Tibial artery (tissue), 4 donors: ENCODE measurements at regions not wholly inside any gene's neighbourhood (a gene's known extent, or its start where the extent isn't known, plus 50 kb on each side); places are given as distances from the start of the nearest gene placed in this dataset.
"Not testable (repeated sequence)": the region's sequence is repeated elsewhere in the genome, so short reads cannot be mapped to it uniquely, and the experiment has no call there.

Source experiments
- DNase-seq, 2 donors: peaks; one replicate each; pipeline ENCODE4 v3.0.0-alpha.2; 2019
- H3K27ac ChIP-seq, 2 donors: fragments of 200-600 bp; sonication (generic) in 1 of 2; 1 replicate in 1 of 2; 2 replicates in 1 of 2; pipeline ENCODE4 v1.5.1; 2018 to 2019; ENCODE audit warnings: mild to moderate bottlenecking in 1 of 2
- H3K27me3 ChIP-seq, 2 donors: fragments of 200-600 bp; sonication (generic) in 1 of 2; one replicate each; pipeline versions ENCODE4 v1.5.1 to v1.6.0; 2016 to 2019
- H3K36me3 ChIP-seq, 3 donors: fragments of 200-600 bp; sonication (generic) in 2 of 3; one replicate each; pipeline ENCODE4 v1.5.1; 2016 to 2019; ENCODE audit warnings: mild to moderate bottlenecking in 2 of 3
- H3K4me1 ChIP-seq, 4 donors: fragments of 200-600 bp; sonication (generic) in 2 of 4; 1 replicate in 3 of 4; 2 replicates in 1 of 4; pipeline ENCODE4 v1.5.1; 2016 to 2019
- H3K4me3 ChIP-seq, 2 donors: fragments of 200-600 bp; sonication (generic) in 1 of 2; 1 replicate in 1 of 2; 2 replicates in 1 of 2; pipeline ENCODE4 v1.5.1; 2018 to 2019; ENCODE audit warnings: mild to moderate bottlenecking in 2 of 2
- H3K9me3 ChIP-seq, 3 donors: fragments of 200-600 bp; sonication (generic) in 1 of 3; one replicate each; pipeline ENCODE4 v1.5.1; 2016 to 2019
- intact Hi-C: fragments of 100-400 bp; cut with DNase I; formaldehyde crosslinking; loops from one replicate; pipeline ENCODE4 v1.15.0; 2023; ENCODE audit warnings: low total_unique reads
- TF ChIP-seq, protein P1 (sequence below), 2 experiments: fragments of 200-600 bp in 1 of 2; fragments of 450-650 bp in 1 of 2; IDR thresholded peaks; one replicate each; pipeline ENCODE4 v1.5.1; 2017 to 2019; ENCODE audit warnings: antibody characterized with exemption in 2 of 2, mild to moderate bottlenecking in 1 of 2, moderate library complexity in 1 of 2

DNA sequence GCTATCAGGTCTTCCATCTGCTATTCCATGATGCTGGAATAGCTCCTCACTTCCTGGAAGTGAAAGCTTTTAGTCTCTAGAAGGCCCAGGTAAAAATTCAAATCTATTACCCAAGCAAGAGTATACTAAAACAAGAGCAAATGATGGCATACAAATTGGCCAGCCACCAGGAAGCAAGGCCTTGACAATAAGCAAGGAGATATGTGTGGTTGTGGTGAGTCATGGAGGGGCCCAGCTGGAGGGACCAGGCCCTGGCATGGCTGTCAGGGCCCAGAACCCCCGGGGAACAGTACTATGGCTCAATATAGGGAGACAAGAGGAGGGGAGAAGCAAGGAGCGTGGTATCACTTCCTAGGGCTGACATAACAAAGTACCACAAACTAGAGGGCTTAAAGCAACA is 358.7 kb downstream of the RRAGC start:
- TF ChIP-seq, protein P1, sequence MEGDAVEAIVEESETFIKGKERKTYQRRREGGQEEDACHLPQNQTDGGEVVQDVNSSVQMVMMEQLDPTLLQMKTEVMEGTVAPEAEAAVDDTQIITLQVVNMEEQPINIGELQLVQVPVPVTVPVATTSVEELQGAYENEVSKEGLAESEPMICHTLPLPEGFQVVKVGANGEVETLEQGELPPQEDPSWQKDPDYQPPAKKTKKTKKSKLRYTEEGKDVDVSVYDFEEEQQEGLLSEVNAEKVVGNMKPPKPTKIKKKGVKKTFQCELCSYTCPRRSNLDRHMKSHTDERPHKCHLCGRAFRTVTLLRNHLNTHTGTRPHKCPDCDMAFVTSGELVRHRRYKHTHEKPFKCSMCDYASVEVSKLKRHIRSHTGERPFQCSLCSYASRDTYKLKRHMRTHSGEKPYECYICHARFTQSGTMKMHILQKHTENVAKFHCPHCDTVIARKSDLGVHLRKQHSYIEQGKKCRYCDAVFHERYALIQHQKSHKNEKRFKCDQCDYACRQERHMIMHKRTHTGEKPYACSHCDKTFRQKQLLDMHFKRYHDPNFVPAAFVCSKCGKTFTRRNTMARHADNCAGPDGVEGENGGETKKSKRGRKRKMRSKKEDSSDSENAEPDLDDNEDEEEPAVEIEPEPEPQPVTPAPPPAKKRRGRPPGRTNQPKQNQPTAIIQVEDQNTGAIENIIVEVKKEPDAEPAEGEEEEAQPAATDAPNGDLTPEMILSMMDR (IDR thresholded peaks at IDR 0.05), result no peak
- Histone ChIP-seq H3K36me3 (no peaks in the 10 kb centered on the region), H3K4me1 (no peaks in the 10 kb centered on the region), H3K27me3 (peaks cover 0 to 31% of the 10 kb centered on the region in 2 donors), H3K27ac (no peak overlapping the region), H3K9me3 (no peaks in the 10 kb centered on the region), H3K4me3 (no peak overlapping the region)
- intact Hi-C loops, result no loop called here
- no peak for DNase-seq

DNA sequence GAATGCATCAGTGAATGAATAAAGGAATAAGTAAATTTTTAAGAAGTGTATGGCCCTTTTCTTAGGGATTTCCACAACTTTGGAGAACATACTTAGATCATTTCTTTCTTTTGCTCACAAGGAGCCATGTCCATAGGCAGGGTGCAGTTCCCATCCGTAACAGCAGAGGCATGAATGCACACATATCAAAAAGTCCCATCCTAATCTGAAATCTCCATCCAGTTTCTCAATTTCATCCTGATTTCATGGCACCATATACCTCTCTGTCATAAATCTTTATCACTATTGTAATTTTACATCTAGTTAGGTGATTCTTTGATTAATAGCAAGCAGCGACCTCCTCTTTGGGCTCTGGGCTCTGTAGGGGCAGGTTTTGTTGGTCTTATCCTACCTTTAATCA is 359.2 kb downstream of the RRAGC start:
- DNase-seq, result no peak
- Histone ChIP-seq H3K4me3 (no peak overlapping the region), H3K27ac (no peak overlapping the region), H3K36me3 (no peaks in the 10 kb centered on the region), H3K27me3 (peaks cover 0 to 29% of the 10 kb centered on the region in 2 donors), H3K4me1 (no peaks in the 10 kb centered on the region), H3K9me3 (no peaks in the 10 kb centered on the region)
- TF ChIP-seq, protein P1 (IDR thresholded peaks at IDR 0.05), result no peak
- intact Hi-C loops, result no loop called here

DNA sequence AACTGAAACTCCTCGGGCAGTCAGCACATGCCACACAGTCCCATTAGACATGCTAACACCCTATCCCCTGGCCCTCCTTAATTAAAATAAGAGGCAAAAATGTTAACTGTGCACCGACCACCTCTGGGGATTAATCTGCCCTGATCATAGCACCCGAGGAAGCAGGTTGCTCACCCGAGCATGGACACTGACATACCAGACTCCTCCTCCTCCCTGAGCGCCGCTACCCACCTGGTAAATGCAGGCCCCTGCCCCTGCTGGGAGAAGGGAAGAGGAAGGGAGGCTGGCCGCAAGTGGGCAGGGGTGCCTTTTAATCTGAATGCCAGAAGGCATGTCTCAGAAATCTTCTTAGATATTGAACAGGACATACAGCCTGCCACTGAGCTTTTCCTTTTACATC is 360.9 kb downstream of the RRAGC start:
- Histone ChIP-seq H3K27me3 (peaks cover 0 to 22% of the 10 kb centered on the region in 2 donors), H3K36me3 (no peaks in the 10 kb centered on the region), H3K9me3 (no peaks in the 10 kb centered on the region), H3K27ac (no peak overlapping the region), H3K4me3 (no peak overlapping the region), H3K4me1 (no peaks in the 10 kb centered on the region)
- no peak for DNase-seq
- TF ChIP-seq, protein P1 (IDR thresholded peaks at IDR 0.05), result no peak
- intact Hi-C loops, result no loop called here

DNA sequence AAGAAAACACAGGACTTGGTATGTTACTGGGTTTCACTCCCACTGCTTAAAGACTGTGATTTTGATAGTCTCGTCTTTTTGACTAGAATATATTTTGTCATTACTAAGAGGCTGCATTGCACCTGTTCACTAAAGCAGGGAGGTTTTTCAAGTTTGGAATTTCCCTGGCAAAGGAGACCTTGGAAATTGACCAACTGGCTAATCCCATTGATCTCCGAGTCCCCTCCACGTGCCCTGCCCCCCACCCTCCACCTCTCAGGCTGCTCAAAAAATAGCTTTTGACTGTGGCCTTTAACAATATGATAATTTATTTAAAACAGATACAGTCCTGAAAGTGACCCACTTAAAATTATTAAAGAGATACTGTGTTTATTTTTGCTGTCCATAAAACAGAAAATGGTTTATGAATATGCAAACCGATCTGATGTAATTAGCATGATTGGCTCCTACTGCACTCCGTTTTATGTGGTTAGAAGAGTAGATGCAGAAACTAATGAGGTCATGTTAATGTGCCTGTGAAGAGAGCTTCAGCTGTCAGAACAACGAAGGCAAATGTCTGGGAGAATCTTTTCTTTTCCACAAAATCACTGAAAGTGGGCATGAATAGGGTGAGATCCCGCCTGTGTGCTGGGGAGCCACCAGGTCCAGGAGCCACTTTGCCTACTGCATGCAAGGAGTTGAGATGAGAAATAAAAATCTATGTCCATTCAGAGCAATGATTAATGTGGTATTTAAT is 361.5 kb downstream of the RRAGC start:
- Histone ChIP-seq H3K9me3 (no peaks in the 10 kb centered on the region), H3K4me3 (no peak overlapping the region), H3K36me3 (no peaks in the 10 kb centered on the region), H3K27me3 (peaks cover 0 to 16% of the 10 kb centered on the region in 2 donors), H3K27ac (no peak overlapping the region), H3K4me1 (no peaks in the 10 kb centered on the region)
- intact Hi-C loops, result no loop called here
- no peak for DNase-seq
- TF ChIP-seq, protein P1 (IDR thresholded peaks at IDR 0.05), result no peak

DNA sequence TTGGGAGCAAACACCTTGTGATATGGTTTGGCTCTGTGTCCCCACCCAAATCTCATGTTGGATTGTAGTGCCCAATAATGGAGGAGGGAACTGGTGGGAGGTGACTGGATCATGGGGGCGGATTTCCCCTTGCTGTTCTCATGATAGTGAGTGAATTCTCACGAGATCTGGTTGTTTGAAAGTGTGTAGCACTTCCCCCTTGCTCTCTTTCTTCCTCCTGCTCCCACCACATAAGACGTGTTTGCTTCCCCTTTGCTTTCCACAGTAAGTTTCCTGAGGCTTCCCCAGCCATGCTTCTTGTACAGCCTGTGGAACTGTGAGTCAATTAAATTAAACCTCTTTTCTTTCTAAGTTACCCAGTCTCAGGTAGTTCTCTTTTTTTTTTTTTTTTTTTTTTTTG is 366.3 kb downstream of the RRAGC start:
- H3K9me3 ChIP-seq, H3K27ac ChIP-seq, H3K4me3 ChIP-seq, intact Hi-C loops, H3K4me1 ChIP-seq, H3K36me3 ChIP-seq, DNase-seq: not testable (repeated sequence)
- peaks cover 0 to 22% of the 10 kb centered on the region in 2 donors for H3K27me3 ChIP-seq

DNA sequence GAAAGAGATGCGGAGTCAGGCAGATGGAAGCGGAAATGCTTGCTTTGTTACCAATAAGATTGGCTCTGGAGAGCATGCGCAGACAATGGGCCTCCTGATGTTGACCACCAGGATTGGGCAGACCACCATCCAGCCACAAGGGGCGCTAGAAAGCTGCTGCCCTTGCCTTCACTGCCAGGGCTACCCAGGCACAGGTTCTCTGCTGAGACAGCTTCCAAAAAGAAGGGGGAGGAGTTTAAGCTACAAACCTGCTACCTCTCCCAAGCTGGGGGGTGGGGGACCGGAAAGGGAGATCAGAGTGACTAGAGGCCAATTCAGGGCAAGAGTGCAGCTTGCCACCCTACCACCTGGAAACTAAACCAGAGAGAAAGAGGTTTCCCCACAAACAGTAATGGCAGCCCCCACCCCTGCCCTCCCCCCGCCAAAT is 369.7 kb downstream of the RRAGC start:
- Histone ChIP-seq H3K4me1 (no peaks in the 10 kb centered on the region), H3K27me3 (peaks cover 0 to 30% of the 10 kb centered on the region in 2 donors), H3K4me3 (no peak overlapping the region), H3K27ac (no peak overlapping the region), H3K9me3 (no peaks in the 10 kb centered on the region), H3K36me3 (no peaks in the 10 kb centered on the region)
- intact Hi-C loops, result no loop called here
- no peak for DNase-seq
- TF ChIP-seq, protein P1 (IDR thresholded peaks at IDR 0.05), result peak in 1 of 2 experiments; percentile 8
